Jurkat, Clone E6-1 (cell line): ENCODE measurements at regions not wholly inside any gene's neighbourhood (a gene's known extent, or its start where the extent isn't known, plus 50 kb on each side); places are given as distances from the start of the nearest gene placed in this dataset.
"Not testable (repeated sequence)": the region's sequence is repeated elsewhere in the genome, so short reads cannot be mapped to it uniquely, and the experiment has no call there.

Experiments used
- DNase-seq: peaks from one replicate; pipeline ENCODE4 v3.0.0-alpha.2; 2011; ENCODE audit warnings: low read depth, low spot score
- H3K4me3 ChIP-seq: 2 replicates; pipeline ENCODE4 v1.5.1; 2011; ENCODE audit warnings: mild to moderate bottlenecking, low read length, control low read depth, moderate library complexity

GRCh38 chr18:30492552-30493129, 549.9 kb downstream of the DSC3 start:
- no peak for DNase-seq

GRCh38 chr18:30491815-30492551, 550.6 kb downstream of the DSC3 start:
- no peak overlapping the region for H3K4me3 ChIP-seq
- DNase-seq: no peak

More at GRCh38 chr18:30492552-30493129, 549.9 kb downstream of the DSC3 start:
- no peak overlapping the region for H3K4me3 ChIP-seq

- no peak for DNase-seq
- no peak overlapping the region for H3K4me3 ChIP-seq
Observed at GRCh38 chr18:30489890-30490643, 552.5 kb downstream of the DSC3 start.

- H3K4me3 ChIP-seq: no peak overlapping the region
- no peak for DNase-seq
Observed at GRCh38 chr18:30487962-30488361, 554.6 kb downstream of the DSC3 start.

- H3K4me3 ChIP-seq: no peak overlapping the region
- DNase-seq: no peak
Observed at GRCh38 chr18:30486856-30487255, 555.7 kb downstream of the DSC3 start.

GRCh38 chr18:30485078-30485477, 557.5 kb downstream of the DSC3 start:
- no peak for DNase-seq
- no peak overlapping the region for H3K4me3 ChIP-seq

- no peak overlapping the region for H3K4me3 ChIP-seq
- DNase-seq: no peak
Observed at GRCh38 chr18:30481871-30482270, 560.7 kb downstream of the DSC3 start.

GRCh38 chr18:30469091-30469490, 573.5 kb downstream of the DSC3 start:
- H3K4me3 ChIP-seq: no peak overlapping the region
- DNase-seq: no peak

- DNase-seq: no peak
Observed at GRCh38 chr18:30465096-30465495, 577.4 kb downstream of the DSC3 start.

GRCh38 chr18:30457156-30457555, 585.4 kb downstream of the DSC3 start:
- DNase-seq: no peak
- no peak overlapping the region for H3K4me3 ChIP-seq

More at GRCh38 chr18:30465096-30465495, 577.4 kb downstream of the DSC3 start:
- no peak overlapping the region for H3K4me3 ChIP-seq

- H3K4me3 ChIP-seq: no peak overlapping the region
- no peak for DNase-seq
Observed at GRCh38 chr18:30455741-30456140, 586.8 kb downstream of the DSC3 start.

GRCh38 chr18:30454920-30455319, 587.6 kb downstream of the DSC3 start:
- DNase-seq: no peak
- no peak overlapping the region for H3K4me3 ChIP-seq

- H3K4me3 ChIP-seq: no peak overlapping the region
- no peak for DNase-seq
Observed at GRCh38 chr18:30451981-30452380, 590.6 kb downstream of the DSC3 start.

- H3K4me3 ChIP-seq: no peak overlapping the region
Observed at GRCh38 chr18:30450927-30451326, 591.6 kb downstream of the DSC3 start.

GRCh38 chr18:30446605-30447004, 595.9 kb downstream of the DSC3 start:
- no peak for DNase-seq
- no peak overlapping the region for H3K4me3 ChIP-seq

More at GRCh38 chr18:30450927-30451326, 591.6 kb downstream of the DSC3 start:
- DNase-seq: no peak

- H3K4me3 ChIP-seq: no peak overlapping the region
- DNase-seq: no peak
Observed at GRCh38 chr18:30444544-30444943, 598.0 kb downstream of the DSC3 start.

GRCh38 chr18:30440351-30440750, 602.2 kb downstream of the DSC3 start:
- DNase-seq: no peak
- no peak overlapping the region for H3K4me3 ChIP-seq

GRCh38 chr18:30439174-30439573, 603.4 kb downstream of the DSC3 start:
- no peak overlapping the region for H3K4me3 ChIP-seq
- DNase-seq: no peak

- DNase-seq: no peak
- H3K4me3 ChIP-seq: no peak overlapping the region
Observed at GRCh38 chr18:30432349-30432748, 610.2 kb downstream of the DSC3 start.

GRCh38 chr18:30419399-30419798, 623.1 kb downstream of the DSC3 start:
- not testable (repeated sequence) for DNase-seq, H3K4me3 ChIP-seq
